MM.1S (cell line): ENCODE measurements at regions not wholly inside any gene's neighbourhood (a gene's known extent, or its start where the extent isn't known, plus 50 kb on each side); places are given as distances from the start of the nearest gene placed in this dataset.

ENCODE experiments used
- DNase-seq: peaks from one replicate; pipeline ENCODE4 v3.0.0-alpha.2; 2015
- H2AFZ ChIP-seq: fragments of 300-600 bp; sonication (generic); 2 replicates; pipeline ENCODE4 v1.6.0; 2016; ENCODE audit warnings: antibody characterized with exemption, low read length
- H3F3A ChIP-seq: fragments of 300-600 bp; sonication (generic); 2 replicates; pipeline ENCODE4 v1.6.1; 2016; ENCODE audit warnings: mild to moderate bottlenecking, antibody characterized with exemption, low read length, moderate library complexity, mixed read lengths; ENCODE audit not compliant: insufficient read depth
- H3K27ac ChIP-seq: fragments of 300-600 bp; sonication (generic); 2 replicates; pipeline ENCODE4 v1.5.1; 2016; ENCODE audit warnings: mild to moderate bottlenecking, low read length
- H3K27me3 ChIP-seq: fragments of 300-600 bp; sonication (generic); replicated peaks from 2 replicates; pipeline ENCODE4 v1.6.0; 2016; ENCODE audit warnings: low read length; ENCODE audit not compliant: insufficient read depth
- H3K36me3 ChIP-seq: fragments of 300-600 bp; sonication (generic); replicated peaks from 2 replicates; pipeline ENCODE4 v1.6.1; 2016; ENCODE audit warnings: mild to moderate bottlenecking, low read length, mixed read lengths; ENCODE audit not compliant: insufficient read depth
- H3K4me1 ChIP-seq: fragments of 300-600 bp; sonication (generic); 2 replicates; pipeline ENCODE4 v1.6.1; 2016; ENCODE audit warnings: low read length, mixed read lengths
- H3K4me2 ChIP-seq: fragments of 300-600 bp; sonication (generic); 2 replicates; pipeline ENCODE4 v1.6.0; 2016; ENCODE audit warnings: low read depth, low read length
- H3K4me3 ChIP-seq: fragments of 300-600 bp; sonication (generic); 2 replicates; pipeline ENCODE4 v1.5.1; 2016; ENCODE audit warnings: low read length, mixed read lengths
- H3K79me2 ChIP-seq: fragments of 300-600 bp; sonication (generic); 2 replicates; pipeline ENCODE4 v1.6.1; 2016; ENCODE audit warnings: mixed run types, low read length, mixed read lengths
- H3K9ac ChIP-seq: fragments of 300-600 bp; sonication (generic); 2 replicates; pipeline ENCODE4 v1.6.1; 2016; ENCODE audit warnings: low read length, mixed read lengths
- H3K9me2 ChIP-seq: fragments of 300-600 bp; sonication (generic); replicated peaks from 2 replicates; pipeline ENCODE4 v1.6.1; 2016; ENCODE audit warnings: mild to moderate bottlenecking, low read length, mixed read lengths; ENCODE audit not compliant: insufficient read depth
- H3K9me3 ChIP-seq: fragments of 300-600 bp; sonication (generic); replicated peaks from 2 replicates; pipeline ENCODE4 v1.6.1; 2016; ENCODE audit warnings: mild to moderate bottlenecking, low read length, mixed read lengths; ENCODE audit not compliant: insufficient read depth
- H4K20me1 ChIP-seq: fragments of 300-600 bp; sonication (generic); 2 replicates; pipeline ENCODE4 v1.6.1; 2016; ENCODE audit warnings: mild to moderate bottlenecking, low read length, moderate library complexity, mixed read lengths; ENCODE audit not compliant: insufficient read depth
- CTCF ChIP-seq: fragments of 300-600 bp; sonication (generic); IDR thresholded peaks from 2 replicates; pipeline ENCODE4 v1.5.1; 2016; ENCODE audit warnings: antibody characterized with exemption, low read length, mixed read lengths
- EZH2 ChIP-seq: fragments of 300-600 bp; sonication (generic); optimal IDR thresholded peaks from 2 replicates; pipeline ENCODE3; 2017; ENCODE audit warnings: low read depth, mild to moderate bottlenecking, antibody characterized with exemption, low read length, mixed read lengths
- EZH2phosphoT487 ChIP-seq: fragments of 300-600 bp; sonication (generic); IDR thresholded peaks from 2 replicates; pipeline ENCODE4 v1.6.1; 2018; ENCODE audit warnings: antibody characterized with exemption, low read length

- Histone ChIP-seq H3K4me1 (no peaks in the 10 kb centered on the region), H3K9ac (no peak overlapping the region), H3K9me2 (no peaks in the 10 kb centered on the region), H3F3A (no peaks in the 10 kb centered on the region), H3K27ac (no peak overlapping the region), H3K79me2 (no peaks in the 10 kb centered on the region), H3K4me2 (no peak overlapping the region), H3K36me3 (no peaks in the 10 kb centered on the region), H3K27me3 (no peaks in the 10 kb centered on the region), H2AFZ (no peak overlapping the region), H3K9me3 (no peaks in the 10 kb centered on the region), H4K20me1 (no peaks in the 10 kb centered on the region), H3K4me3 (no peak overlapping the region)
- no peak for DNase-seq
- TF ChIP-seq EZH2 (no peak), CTCF (no peak), EZH2phosphoT487 (no peak)
Measured at GRCh38 chr2:6647046-6647445, 218.7 kb downstream of the CMPK2 start.

- H3K4me3 ChIP-seq, result no peak overlapping the region
- H2AFZ ChIP-seq, result no peak overlapping the region
- no peaks in the 10 kb centered on the region for H3K9me3 ChIP-seq
- no peaks in the 10 kb centered on the region for H3K9me2 ChIP-seq
- no peaks in the 10 kb centered on the region for H3K36me3 ChIP-seq
- no peaks in the 10 kb centered on the region for H3F3A ChIP-seq
- no peak overlapping the region for H3K9ac ChIP-seq
- H3K4me2 ChIP-seq, result no peak overlapping the region
- no peaks in the 10 kb centered on the region for H3K79me2 ChIP-seq
- no peak for TF ChIP-seq EZH2
- TF ChIP-seq EZH2phosphoT487, result no peak
- no peak for DNase-seq
- no peak overlapping the region for H3K27ac ChIP-seq
- H3K27me3 ChIP-seq, result no peaks in the 10 kb centered on the region
- no peaks in the 10 kb centered on the region for H3K4me1 ChIP-seq
- no peaks in the 10 kb centered on the region for H4K20me1 ChIP-seq
Measured at GRCh38 chr2:6648596-6649247, 217.0 kb downstream of the CMPK2 start.

GRCh38 chr2:6650311-6650710, 215.4 kb downstream of the CMPK2 start:
- H3K36me3 ChIP-seq, result no peaks in the 10 kb centered on the region
- H2AFZ ChIP-seq, result no peak overlapping the region
- no peaks in the 10 kb centered on the region for H3K4me1 ChIP-seq
- H3K4me3 ChIP-seq, result no peak overlapping the region
- H3K4me2 ChIP-seq, result no peak overlapping the region
- no peak for DNase-seq
- no peaks in the 10 kb centered on the region for H3F3A ChIP-seq
- H3K9me2 ChIP-seq, result no peaks in the 10 kb centered on the region
- H3K27me3 ChIP-seq, result no peaks in the 10 kb centered on the region
- no peaks in the 10 kb centered on the region for H4K20me1 ChIP-seq
- H3K27ac ChIP-seq, result no peak overlapping the region
- H3K79me2 ChIP-seq, result no peaks in the 10 kb centered on the region
- no peak overlapping the region for H3K9ac ChIP-seq
- no peak for TF ChIP-seq CTCF
- TF ChIP-seq EZH2phosphoT487, result no peak
- TF ChIP-seq EZH2, result no peak
- no peaks in the 10 kb centered on the region for H3K9me3 ChIP-seq

- no peaks in the 10 kb centered on the region for H3K79me2 ChIP-seq
- H2AFZ ChIP-seq, result no peak overlapping the region
- H3K27me3 ChIP-seq, result no peaks in the 10 kb centered on the region
- no peak overlapping the region for H3K4me3 ChIP-seq
- no peaks in the 10 kb centered on the region for H3K36me3 ChIP-seq
- no peak overlapping the region for H3K27ac ChIP-seq
- H3K9me3 ChIP-seq, result no peaks in the 10 kb centered on the region
- no peaks in the 10 kb centered on the region for H4K20me1 ChIP-seq
- no peaks in the 10 kb centered on the region for H3K9me2 ChIP-seq
- H3K9ac ChIP-seq, result no peak overlapping the region
- no peaks in the 10 kb centered on the region for H3K4me1 ChIP-seq
- no peak for DNase-seq
- H3F3A ChIP-seq, result no peaks in the 10 kb centered on the region
- H3K4me2 ChIP-seq, result no peak overlapping the region
- no peak for TF ChIP-seq EZH2phosphoT487
- no peak for TF ChIP-seq EZH2
- no peak for TF ChIP-seq CTCF
Measured at GRCh38 chr2:6652251-6652650, 213.5 kb downstream of the CMPK2 start.
